ENCODE measurements at regions not wholly inside any gene's neighbourhood (a gene's known extent, or its start where the extent isn't known, plus 50 kb on each side); places are given as distances from the start of the nearest gene placed in this dataset.

DNA sequence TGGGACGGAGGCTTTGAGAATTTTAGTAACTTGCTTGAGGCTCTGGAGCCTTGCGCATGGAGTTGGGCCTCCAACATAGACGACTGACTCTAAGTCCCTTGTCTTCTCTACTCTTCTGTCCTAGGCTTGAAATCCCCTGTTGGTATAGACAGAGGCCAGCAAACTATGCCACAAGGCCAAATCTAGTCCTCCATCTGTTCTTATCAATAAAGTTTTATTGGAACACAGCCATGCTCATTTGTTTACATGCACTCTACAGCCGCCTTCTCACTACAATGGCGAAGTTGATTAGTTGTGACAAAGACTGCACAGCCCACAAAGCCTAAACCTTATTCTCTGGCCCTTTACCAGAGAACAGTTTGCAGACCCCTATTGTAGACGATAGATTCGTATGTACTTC is 174.1 kb upstream of the ZFP64 start:
- Histone ChIP-seq H4K8ac (ENCODE audit: extremely low read depth, insufficient read depth, low read length) (no peak overlapping the region), H3K4me2 (ENCODE audit: insufficient read depth in 1 of 2, low read depth in 2 of 2, low read length in 2 of 2) (no peak overlapping the region), H3K14ac (ENCODE audit: insufficient read length) (no peak overlapping the region), H2AK5ac (ENCODE audit: low read depth, low read length) (no peak overlapping the region), H3K36me3 (ENCODE audit: control insufficient read depth in 2 of 4, insufficient read depth in 4 of 4, low read length in 3 of 4) (no peaks in the 10 kb centered on the region), H3K4me1 (replicated peaks in 1 of 4; ENCODE audit: control insufficient read depth in 3 of 4, insufficient read depth in 4 of 4, low read length in 3 of 4) (no peaks in the 10 kb centered on the region), H3K18ac (ENCODE audit: extremely low read depth, low read length) (no peak overlapping the region), H3K56ac (replicated peaks; ENCODE audit: insufficient read length, low read depth, low read length) (no peak overlapping the region), H2BK5ac (ENCODE audit: low read depth, low read length) (no peak overlapping the region), H4K20me1 (replicated peaks in 1 of 2; ENCODE audit: control insufficient read depth in 1 of 2, insufficient read depth in 2 of 2, low read length in 2 of 2) (no peaks in the 10 kb centered on the region), H3K79me1 (ENCODE audit: low read depth, low read length) (no peaks in the 10 kb centered on the region), H2BK120ac (replicated peaks; ENCODE audit: low read depth, low read length) (no peak overlapping the region), H3K23ac (ENCODE audit: insufficient read length) (no peak overlapping the region), H3K23me2 (ENCODE audit: low read depth, low read length) (no peaks in the 10 kb centered on the region), H2BK15ac (ENCODE audit: low read length) (no peak overlapping the region), H3K9me3 (ENCODE audit: insufficient read depth in 2 of 2, low read depth in 1 of 2, low read length in 1 of 2) (no peaks in the 10 kb centered on the region), H2BK12ac (ENCODE audit: low read depth, low read length) (no peak overlapping the region), H3K79me2 (ENCODE audit: control insufficient read depth in 1 of 2, insufficient read depth in 2 of 2, low read length in 2 of 2) (no peaks in the 10 kb centered on the region), H4K5ac (ENCODE audit: insufficient read length, low read depth, low read length) (no peak overlapping the region), H3K4me3 (ENCODE audit: extremely low read depth in 1 of 4, insufficient read depth in 2 of 4, low read depth in 3 of 4, low read length in 4 of 4) (no peak overlapping the region), H3K27me3 (replicated peaks in 1 of 4; ENCODE audit: control insufficient read depth in 3 of 4, extremely low read depth in 1 of 4, insufficient read depth in 3 of 4, low read length in 3 of 4) (no peaks in the 10 kb centered on the region; a peak in 1 of 7 replicates), H3K27ac (ENCODE audit: low read depth, low read length) (no peak overlapping the region), H4K91ac (replicated peaks; ENCODE audit: insufficient read length, low read length) (no peak overlapping the region), H3K4ac (replicated peaks; ENCODE audit: insufficient read length, low read depth, low read length) (no peak overlapping the region), H2BK20ac (ENCODE audit: low read length) (no peak overlapping the region), H3K9ac (replicated peaks in 1 of 4; ENCODE audit: extremely low read depth in 1 of 4, low read depth in 3 of 4, low read length in 3 of 4) (no peak overlapping the region), H2AFZ (ENCODE audit: low read length) (no peak overlapping the region)
- 92% methylated on average over 7 of the region's 7 CpGs; no CpG with 5 or more reads in 1 of the 2 experiments for WGBS, 2 experiments (ENCODE audit: extremely low coverage in 1 of 2, insufficient coverage in 1 of 2, insufficient read length in 1 of 2, insufficient replicate concordance in 2 of 2, low coverage in 1 of 2, low lambda C conversion rate in 2 of 2, missing lambda C conversion rate in 1 of 2)
- CTCF ChIA-PET (ENCODE audit: partially characterized antibody): no interaction called here
- no peak for TF ChIP-seq CHD2 (IDR thresholded peaks at IDR 0.05; ENCODE audit: low read length)
- TF ChIP-seq TEAD4 (IDR thresholded peaks at IDR 0.05; ENCODE audit: low read depth, low read length): no peak
- no peak for TF ChIP-seq TCF12 (IDR thresholded peaks at IDR 0.05; ENCODE audit: low read depth, low read length)
- no peak for TF ChIP-seq KDM1A (IDR thresholded peaks at IDR 0.05; ENCODE audit: borderline replicate concordance, low read length)
- no peak for TF ChIP-seq ATF3 (IDR thresholded peaks at IDR 0.05; ENCODE audit: insufficient read depth, low read depth, low read length)
- TF ChIP-seq KDM4A (IDR thresholded peaks at IDR 0.05; ENCODE audit: low read depth, low read length, severe bottlenecking): no peak
- TF ChIP-seq HDAC2 (IDR thresholded peaks at IDR 0.05; ENCODE audit: borderline replicate concordance in 1 of 2, low read depth in 2 of 2, low read length in 2 of 2): no peak
- no peak for TF ChIP-seq MAFK (IDR thresholded peaks at IDR 0.05; ENCODE audit: low read depth, low read length)
- no peak for TF ChIP-seq BACH1 (IDR thresholded peaks at IDR 0.05; ENCODE audit: low read length)
- no peak for TF ChIP-seq SAP30 (IDR thresholded peaks at IDR 0.05; ENCODE audit: insufficient read depth, insufficient replicate concordance, low read length)
- DNase-seq (ENCODE audit: low read depth in 1 of 2, low spot score in 2 of 2): no peak
- POLR2A ChIA-PET (ENCODE audit: partially characterized antibody): no interaction called here
- no peak for FAIRE-seq

Measured in H1 (cell line).